NCI-H1105 (cell line): ENCODE measurements at regions not wholly inside any gene's neighbourhood (a gene's known extent, or its start where the extent isn't known, plus 50 kb on each side); places are given as distances from the start of the nearest gene placed in this dataset.

Experiments
- DNase-seq: peaks from one replicate; lab custom pipeline; 2025; lab: John Stamatoyannopoulos, UW

- peak; percentile 39 for DNase-seq
Observed at GRCh38 chr5:103428411-103428871, 134.1 kb downstream of the NUDT12 start.

GRCh38 chr5:103427326-103427725, 135.3 kb downstream of the NUDT12 start:
- DNase-seq, result no peak

GRCh38 chr5:103425686-103426454, 136.7 kb downstream of the NUDT12 start:
- no peak for DNase-seq

GRCh38 chr5:103424453-103425205, 138.0 kb downstream of the NUDT12 start:
- DNase-seq, result no peak

GRCh38 chr5:103424026-103424425, 138.6 kb downstream of the NUDT12 start:
- DNase-seq, result no peak

- DNase-seq, result no peak
Observed at GRCh38 chr5:103422756-103423155, 139.8 kb downstream of the NUDT12 start.

- no peak for DNase-seq
Observed at GRCh38 chr5:103414604-103415003, 148.0 kb downstream of the NUDT12 start.

- DNase-seq, result no peak
Observed at GRCh38 chr5:103411711-103412110, 150.9 kb downstream of the NUDT12 start.

GRCh38 chr5:103410172-103410571, 151.6 kb downstream of the MACIR start:
- DNase-seq, result no peak

- no peak for DNase-seq
Observed at GRCh38 chr5:103409013-103409670, 150.6 kb downstream of the MACIR start.

GRCh38 chr5:103408408-103408807, 149.8 kb downstream of the MACIR start:
- no peak for DNase-seq

- no peak for DNase-seq
Observed at GRCh38 chr5:103407402-103407801, 148.8 kb downstream of the MACIR start.

- no peak for DNase-seq
Observed at GRCh38 chr5:103404483-103404882, 145.9 kb downstream of the MACIR start.

- peak; percentile 74 for DNase-seq
Observed at GRCh38 chr5:103402851-103403250, 144.3 kb downstream of the MACIR start.

- no peak for DNase-seq
Observed at GRCh38 chr5:103397739-103398581, 139.4 kb downstream of the MACIR start.

- no peak for DNase-seq
Observed at GRCh38 chr5:103394676-103395075, 136.1 kb downstream of the MACIR start.

- DNase-seq, result no peak
Observed at GRCh38 chr5:103393101-103393754, 134.7 kb downstream of the MACIR start.

- no peak for DNase-seq
Observed at GRCh38 chr5:103391659-103392058, 133.1 kb downstream of the MACIR start.

GRCh38 chr5:103389846-103390245, 131.3 kb downstream of the MACIR start:
- DNase-seq, result no peak

- no peak for DNase-seq
Observed at GRCh38 chr5:103389357-103389756, 130.8 kb downstream of the MACIR start.

- DNase-seq, result no peak
Observed at GRCh38 chr5:103385722-103386121, 127.2 kb downstream of the MACIR start.
